ENCODE measurements at regions not wholly inside any gene's neighbourhood (a gene's known extent, or its start where the extent isn't known, plus 50 kb on each side); places are given as distances from the start of the nearest gene placed in this dataset.

DNA sequence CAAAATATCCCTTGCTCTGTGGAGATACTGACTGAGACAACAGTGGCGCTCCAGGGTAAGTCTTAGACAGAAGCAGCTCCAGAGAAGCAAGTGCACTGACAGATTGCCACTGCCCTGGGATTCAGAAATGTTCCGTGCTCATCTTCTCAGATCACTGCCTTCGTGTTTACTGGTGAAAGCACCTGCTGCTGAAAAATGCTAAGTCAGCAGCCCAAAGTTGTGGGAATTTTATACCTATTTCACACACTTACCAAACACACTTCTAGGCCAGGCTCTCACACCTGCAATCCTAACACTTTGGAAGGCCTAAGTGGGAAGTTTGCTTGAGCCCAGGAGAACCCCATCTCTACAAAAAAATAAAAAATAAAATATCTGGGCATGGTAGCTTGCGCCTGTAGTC, 63.2 kb upstream of the DLX6 start:
- Histone ChIP-seq H4K20me1 (ENCODE audit: control insufficient read depth, insufficient read depth, insufficient read length) (no peaks in the 10 kb centered on the region), H3K4me1 (ENCODE audit: insufficient read depth, low read length) (no peaks in the 10 kb centered on the region), H2AK5ac (ENCODE audit: insufficient read length, low read length) (no peak overlapping the region), H2AFZ (ENCODE audit: low read length) (no peak overlapping the region), H3K4me2 (ENCODE audit: insufficient read depth, insufficient read length, low read length) (no peak overlapping the region), H3K27ac (ENCODE audit: insufficient read length, low read depth, low read length) (no peak overlapping the region), H3T11ph (ENCODE audit: low read length) (no peak overlapping the region), H3K79me2 (ENCODE audit: insufficient read depth, low read length) (no peaks in the 10 kb centered on the region), H4K91ac (ENCODE audit: insufficient read length, low read depth, low read length) (no peak overlapping the region), H4K8ac (replicated peaks; ENCODE audit: insufficient read length, low read depth, low read length) (no peak overlapping the region), H4K5ac (ENCODE audit: insufficient read length, low read depth, low read length) (no peak overlapping the region), H3K9ac (ENCODE audit: extremely low read depth, insufficient read length, low read length) (no peak overlapping the region), H3K18ac (ENCODE audit: insufficient read length, low read depth, low read length) (no peak overlapping the region), H2BK15ac (ENCODE audit: low read depth, low read length) (no peak overlapping the region), H3K56ac (ENCODE audit: insufficient read length, low read depth, low read length) (no peak overlapping the region), H3K4ac (ENCODE audit: low read depth, low read length) (no peak overlapping the region), H2BK120ac (ENCODE audit: low read depth, low read length, poor library complexity, severe bottlenecking) (no peak overlapping the region), H3K9me3 (ENCODE audit: control insufficient read depth, low read depth, low read length) (no peaks in the 10 kb centered on the region), H3K27me3 (ENCODE audit: insufficient read depth, low read length) (no peaks in the 10 kb centered on the region), H3K79me1 (ENCODE audit: insufficient read depth, low read depth, low read length, poor library complexity, severe bottlenecking) (no peaks in the 10 kb centered on the region), H3K23me2 (ENCODE audit: insufficient read length, low read depth, low read length, poor library complexity, severe bottlenecking) (no peaks in the 10 kb centered on the region), H3K23ac (ENCODE audit: insufficient read length, low read depth, low read length) (no peak overlapping the region), H2BK12ac (ENCODE audit: insufficient read length, low read depth, low read length) (no peak overlapping the region), H3K14ac (ENCODE audit: insufficient read depth, low read length) (no peak overlapping the region), H2BK5ac (ENCODE audit: insufficient read length, low read length) (no peak overlapping the region), H2BK20ac (ENCODE audit: low read depth, low read length, poor library complexity, severe bottlenecking) (no peak overlapping the region)
- Mint-ChIP-seq H3K36me3 (ENCODE audit: insufficient read depth in 1 of 3, low read depth in 3 of 3) (no peaks in the 10 kb centered on the region), H3K27ac (no peak overlapping the region), H3K9me3 (no peaks in the 10 kb centered on the region), H3K4me1 (no peaks in the 10 kb centered on the region), H3K4me3 (no peak overlapping the region), H3K27me3 (ENCODE audit: low read depth) (no peaks in the 10 kb centered on the region; the same call in 1 of the 2 replicates)
- TF ChIP-seq, protein P1, sequence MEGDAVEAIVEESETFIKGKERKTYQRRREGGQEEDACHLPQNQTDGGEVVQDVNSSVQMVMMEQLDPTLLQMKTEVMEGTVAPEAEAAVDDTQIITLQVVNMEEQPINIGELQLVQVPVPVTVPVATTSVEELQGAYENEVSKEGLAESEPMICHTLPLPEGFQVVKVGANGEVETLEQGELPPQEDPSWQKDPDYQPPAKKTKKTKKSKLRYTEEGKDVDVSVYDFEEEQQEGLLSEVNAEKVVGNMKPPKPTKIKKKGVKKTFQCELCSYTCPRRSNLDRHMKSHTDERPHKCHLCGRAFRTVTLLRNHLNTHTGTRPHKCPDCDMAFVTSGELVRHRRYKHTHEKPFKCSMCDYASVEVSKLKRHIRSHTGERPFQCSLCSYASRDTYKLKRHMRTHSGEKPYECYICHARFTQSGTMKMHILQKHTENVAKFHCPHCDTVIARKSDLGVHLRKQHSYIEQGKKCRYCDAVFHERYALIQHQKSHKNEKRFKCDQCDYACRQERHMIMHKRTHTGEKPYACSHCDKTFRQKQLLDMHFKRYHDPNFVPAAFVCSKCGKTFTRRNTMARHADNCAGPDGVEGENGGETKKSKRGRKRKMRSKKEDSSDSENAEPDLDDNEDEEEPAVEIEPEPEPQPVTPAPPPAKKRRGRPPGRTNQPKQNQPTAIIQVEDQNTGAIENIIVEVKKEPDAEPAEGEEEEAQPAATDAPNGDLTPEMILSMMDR (conservative IDR thresholded peaks at IDR 0.05), result no peak
- no CpG with 5 or more reads among the region's 4 CpGs for WGBS (ENCODE audit: extremely low coverage, insufficient read length, low lambda C conversion rate)
- DNase-seq, result no peak
